ENCODE measurements at regions not wholly inside any gene's neighbourhood (a gene's known extent, or its start where the extent isn't known, plus 50 kb on each side); places are given as distances from the start of the nearest gene placed in this dataset.

DNA sequence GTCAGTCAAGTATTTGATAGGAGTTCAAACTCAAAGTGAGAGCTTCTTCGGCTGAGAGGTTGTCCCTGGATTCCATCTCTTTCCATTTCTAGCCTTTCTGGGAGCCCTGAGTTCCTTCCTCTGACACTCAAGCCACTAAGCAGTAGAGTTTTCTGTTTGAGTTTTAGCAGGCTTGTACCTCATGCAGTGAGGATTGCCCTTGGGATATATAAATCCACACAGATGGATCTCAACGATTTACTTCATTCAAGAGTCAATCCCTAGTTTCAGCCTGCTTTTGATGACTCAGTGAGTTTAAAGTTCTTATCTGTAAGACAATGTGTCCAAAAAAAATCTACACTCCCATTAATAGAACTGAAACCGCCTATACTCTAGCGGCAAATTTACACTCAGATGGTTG is 2240.9 kb upstream of the WWC1 start:
- DNase-seq (ENCODE audit: low read depth, low spot score) (no peak), FAIRE-seq (no peak), ATAC-seq (no peak)
- no peaks in the 10 kb centered on the region for H3K79me2 ChIP-seq (ENCODE audit: control insufficient read depth, insufficient read depth, low read length)
- no peaks in the 10 kb centered on the region for H3K27me3 ChIP-seq (replicated peaks in 1 of 2; ENCODE audit: control insufficient read depth in 2 of 2, insufficient read depth in 2 of 2, low read length in 1 of 2)
- H3K27ac ChIP-seq (ENCODE audit: control insufficient read depth, insufficient read depth) = no peak overlapping the region
- H4K20me1 ChIP-seq (ENCODE audit: control insufficient read depth, insufficient read depth) = no peaks in the 10 kb centered on the region
- no peak overlapping the region for H3K4me2 ChIP-seq (ENCODE audit: control insufficient read depth, insufficient read depth)
- H3K9me3 ChIP-seq (replicated peaks; ENCODE audit: control insufficient read depth, insufficient read depth, low read length) = no peaks in the 10 kb centered on the region
- H2AFZ ChIP-seq (ENCODE audit: control insufficient read depth, low read depth, low read length) = no peak overlapping the region
- no peaks in the 10 kb centered on the region for H3K36me3 ChIP-seq (ENCODE audit: control insufficient read depth in 2 of 2, insufficient read depth in 2 of 2, low read length in 1 of 2)
- BruUV-seq (replicated peaks) = no TSS peak
- ChIA-PET RAD21 (ENCODE audit: unreplicated experiment) (no interaction called here), CTCF (no interaction called here), POLR2A (no interaction called here), SMC1A (ENCODE audit: uncharacterized antibody, unreplicated experiment) (no interaction called here)
- intact Hi-C loops (cut with micrococcal nuclease; ENCODE audit: unreplicated experiment) (no loop called here), in situ Hi-C loops (cut with MboI) (no loop called here)
- H3K4me1 ChIP-seq (ENCODE audit: control insufficient read depth, insufficient read depth, low read length) = no peaks in the 10 kb centered on the region
- no peak overlapping the region for H3K9ac ChIP-seq (ENCODE audit: control insufficient read depth, insufficient read depth, low read length)
- H3K4me3 ChIP-seq = no peak overlapping the region
- 47% methylated on average over 4 of the region's 4 CpGs for WGBS (ENCODE audit: insufficient coverage, insufficient replicate concordance, low lambda C conversion rate, missing lambda C conversion rate)
- no peak for TF ChIP-seq ZSCAN29 (IDR thresholded peaks at IDR 0.05)
- TF ChIP-seq JUNB (IDR thresholded peaks at IDR 0.05) = no peak
- TF ChIP-seq ASH2L (IDR thresholded peaks at IDR 0.05; ENCODE audit: borderline replicate concordance, low read depth) = no peak
- TF ChIP-seq CHD1 (IDR thresholded peaks at IDR 0.05; ENCODE audit: low read depth, low read length) = no peak
- no peak for TF ChIP-seq TCF3 (IDR thresholded peaks at IDR 0.05; ENCODE audit: borderline replicate concordance, insufficient read depth, low read depth, low read length)
- TF ChIP-seq, protein P1, sequence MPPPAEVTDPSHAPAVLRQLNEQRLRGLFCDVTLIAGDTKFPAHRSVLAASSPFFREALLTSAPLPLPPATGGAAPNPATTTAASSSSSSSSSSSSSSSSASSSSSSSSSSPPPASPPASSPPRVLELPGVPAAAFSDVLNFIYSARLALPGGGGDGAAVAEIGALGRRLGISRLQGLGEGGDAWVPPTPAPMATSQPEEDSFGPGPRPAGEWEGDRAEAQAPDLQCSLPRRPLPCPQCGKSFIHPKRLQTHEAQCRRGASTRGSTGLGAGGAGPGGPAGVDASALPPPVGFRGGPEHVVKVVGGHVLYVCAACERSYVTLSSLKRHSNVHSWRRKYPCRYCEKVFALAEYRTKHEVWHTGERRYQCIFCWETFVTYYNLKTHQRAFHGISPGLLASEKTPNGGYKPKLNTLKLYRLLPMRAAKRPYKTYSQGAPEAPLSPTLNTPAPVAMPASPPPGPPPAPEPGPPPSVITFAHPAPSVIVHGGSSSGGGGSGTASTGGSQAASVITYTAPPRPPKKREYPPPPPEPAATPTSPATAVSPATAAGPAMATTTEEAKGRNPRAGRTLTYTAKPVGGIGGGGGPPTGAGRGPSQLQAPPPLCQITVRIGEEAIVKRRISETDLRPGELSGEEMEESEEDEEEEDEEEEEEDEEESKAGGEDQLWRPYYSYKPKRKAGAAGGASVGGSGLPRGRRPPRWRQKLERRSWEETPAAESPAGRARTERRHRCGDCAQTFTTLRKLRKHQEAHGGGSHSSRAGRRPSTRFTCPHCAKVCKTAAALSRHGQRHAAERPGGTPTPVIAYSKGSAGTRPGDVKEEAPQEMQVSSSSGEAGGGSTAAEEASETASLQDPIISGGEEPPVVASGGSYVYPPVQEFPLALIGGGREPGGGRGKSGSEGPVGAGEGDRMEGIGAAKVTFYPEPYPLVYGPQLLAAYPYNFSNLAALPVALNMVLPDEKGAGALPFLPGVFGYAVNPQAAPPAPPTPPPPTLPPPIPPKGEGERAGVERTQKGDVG (CRISPR knock-in tag; IDR thresholded peaks at IDR 0.05) = no peak
- TF ChIP-seq NFYA (IDR thresholded peaks at IDR 0.05; ENCODE audit: borderline replicate concordance, low read depth, low read length) = no peak
- TF ChIP-seq, protein P2, sequence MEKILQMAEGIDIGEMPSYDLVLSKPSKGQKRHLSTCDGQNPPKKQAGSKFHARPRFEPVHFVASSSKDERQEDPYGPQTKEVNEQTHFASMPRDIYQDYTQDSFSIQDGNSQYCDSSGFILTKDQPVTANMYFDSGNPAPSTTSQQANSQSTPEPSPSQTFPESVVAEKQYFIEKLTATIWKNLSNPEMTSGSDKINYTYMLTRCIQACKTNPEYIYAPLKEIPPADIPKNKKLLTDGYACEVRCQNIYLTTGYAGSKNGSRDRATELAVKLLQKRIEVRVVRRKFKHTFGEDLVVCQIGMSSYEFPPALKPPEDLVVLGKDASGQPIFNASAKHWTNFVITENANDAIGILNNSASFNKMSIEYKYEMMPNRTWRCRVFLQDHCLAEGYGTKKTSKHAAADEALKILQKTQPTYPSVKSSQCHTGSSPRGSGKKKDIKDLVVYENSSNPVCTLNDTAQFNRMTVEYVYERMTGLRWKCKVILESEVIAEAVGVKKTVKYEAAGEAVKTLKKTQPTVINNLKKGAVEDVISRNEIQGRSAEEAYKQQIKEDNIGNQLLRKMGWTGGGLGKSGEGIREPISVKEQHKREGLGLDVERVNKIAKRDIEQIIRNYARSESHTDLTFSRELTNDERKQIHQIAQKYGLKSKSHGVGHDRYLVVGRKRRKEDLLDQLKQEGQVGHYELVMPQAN (conservative IDR thresholded peaks at IDR 0.05) = no peak
- TF ChIP-seq IKZF2 (IDR thresholded peaks at IDR 0.05) = no peak
- TF ChIP-seq, protein P3, sequence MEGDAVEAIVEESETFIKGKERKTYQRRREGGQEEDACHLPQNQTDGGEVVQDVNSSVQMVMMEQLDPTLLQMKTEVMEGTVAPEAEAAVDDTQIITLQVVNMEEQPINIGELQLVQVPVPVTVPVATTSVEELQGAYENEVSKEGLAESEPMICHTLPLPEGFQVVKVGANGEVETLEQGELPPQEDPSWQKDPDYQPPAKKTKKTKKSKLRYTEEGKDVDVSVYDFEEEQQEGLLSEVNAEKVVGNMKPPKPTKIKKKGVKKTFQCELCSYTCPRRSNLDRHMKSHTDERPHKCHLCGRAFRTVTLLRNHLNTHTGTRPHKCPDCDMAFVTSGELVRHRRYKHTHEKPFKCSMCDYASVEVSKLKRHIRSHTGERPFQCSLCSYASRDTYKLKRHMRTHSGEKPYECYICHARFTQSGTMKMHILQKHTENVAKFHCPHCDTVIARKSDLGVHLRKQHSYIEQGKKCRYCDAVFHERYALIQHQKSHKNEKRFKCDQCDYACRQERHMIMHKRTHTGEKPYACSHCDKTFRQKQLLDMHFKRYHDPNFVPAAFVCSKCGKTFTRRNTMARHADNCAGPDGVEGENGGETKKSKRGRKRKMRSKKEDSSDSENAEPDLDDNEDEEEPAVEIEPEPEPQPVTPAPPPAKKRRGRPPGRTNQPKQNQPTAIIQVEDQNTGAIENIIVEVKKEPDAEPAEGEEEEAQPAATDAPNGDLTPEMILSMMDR (IDR thresholded peaks at IDR 0.05 in 2 of 3, conservative IDR thresholded peaks at IDR 0.05 in 1 of 3; ENCODE audit: control insufficient read depth in 2 of 3, extremely low read depth in 1 of 3, insufficient read depth in 1 of 3, low read depth in 3 of 3, low read length in 3 of 3) = no peak
- TF ChIP-seq SIX5 (IDR thresholded peaks at IDR 0.05; ENCODE audit: low read depth, low read length, severe bottlenecking) = no peak
- TF ChIP-seq, protein P4, sequence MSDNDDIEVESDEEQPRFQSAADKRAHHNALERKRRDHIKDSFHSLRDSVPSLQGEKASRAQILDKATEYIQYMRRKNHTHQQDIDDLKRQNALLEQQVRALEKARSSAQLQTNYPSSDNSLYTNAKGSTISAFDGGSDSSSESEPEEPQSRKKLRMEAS (IDR thresholded peaks at IDR 0.05; ENCODE audit: low read depth, low read length) = no peak
- TF ChIP-seq CREM (IDR thresholded peaks at IDR 0.05; ENCODE audit: low read depth) = no peak
- TF ChIP-seq SREBF2 (IDR thresholded peaks at IDR 0.05; ENCODE audit: low read length) = no peak
- TF ChIP-seq SP1 (IDR thresholded peaks at IDR 0.05; ENCODE audit: low read depth, low read length) = no peak
- TF ChIP-seq NR2C2 (IDR thresholded peaks at IDR 0.05; ENCODE audit: borderline replicate concordance, control insufficient read depth, insufficient read length, low read depth) = no peak
- no peak for TF ChIP-seq BHLHE40 (IDR thresholded peaks at IDR 0.05; ENCODE audit: borderline replicate concordance in 1 of 2, low read depth in 2 of 2, low read length in 1 of 2)

Data from GM12878 (cell line).